ENCODE measurements at regions not wholly inside any gene's neighbourhood (a gene's known extent, or its start where the extent isn't known, plus 50 kb on each side); places are given as distances from the start of the nearest gene placed in this dataset.

DNA sequence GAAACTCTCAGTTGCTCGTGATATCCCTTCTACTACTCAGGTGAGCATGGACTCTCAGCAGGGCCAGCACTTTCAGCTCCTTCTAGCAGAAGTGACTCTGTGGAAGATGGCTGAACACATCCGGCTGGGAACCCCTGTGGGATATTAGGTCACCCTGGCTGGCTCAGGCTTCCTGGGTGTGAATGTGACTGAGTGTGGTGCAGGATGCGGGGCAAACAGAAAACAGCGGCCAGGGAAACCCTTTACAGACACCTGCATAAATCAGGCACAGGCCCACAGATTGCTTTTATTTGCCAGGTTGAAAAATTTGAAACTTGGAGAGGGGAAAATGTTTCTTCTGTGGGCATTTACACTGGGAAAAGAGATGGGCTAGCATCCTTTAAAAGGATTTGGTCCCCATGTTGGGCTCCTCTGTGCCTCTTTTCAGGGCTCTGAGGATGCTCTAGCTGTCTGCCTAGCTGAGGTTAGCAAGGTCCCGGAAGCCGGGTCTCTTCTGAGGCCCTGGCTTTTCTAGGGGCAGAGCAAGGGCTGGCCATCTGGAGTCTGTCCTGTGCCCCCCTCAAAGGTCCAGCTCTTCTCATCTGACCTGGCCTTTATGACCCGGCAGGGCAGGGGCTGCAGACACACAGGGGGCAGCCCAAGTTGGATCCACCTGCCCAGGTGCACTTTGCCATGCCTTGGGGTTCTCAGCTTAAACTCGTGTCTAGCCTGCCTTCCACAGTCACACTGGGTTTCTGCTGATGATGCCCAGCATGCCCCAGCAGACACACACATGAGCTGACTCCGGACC is 243.0 kb downstream of the SIPA1L2 start:
- TF ChIP-seq, protein P1, sequence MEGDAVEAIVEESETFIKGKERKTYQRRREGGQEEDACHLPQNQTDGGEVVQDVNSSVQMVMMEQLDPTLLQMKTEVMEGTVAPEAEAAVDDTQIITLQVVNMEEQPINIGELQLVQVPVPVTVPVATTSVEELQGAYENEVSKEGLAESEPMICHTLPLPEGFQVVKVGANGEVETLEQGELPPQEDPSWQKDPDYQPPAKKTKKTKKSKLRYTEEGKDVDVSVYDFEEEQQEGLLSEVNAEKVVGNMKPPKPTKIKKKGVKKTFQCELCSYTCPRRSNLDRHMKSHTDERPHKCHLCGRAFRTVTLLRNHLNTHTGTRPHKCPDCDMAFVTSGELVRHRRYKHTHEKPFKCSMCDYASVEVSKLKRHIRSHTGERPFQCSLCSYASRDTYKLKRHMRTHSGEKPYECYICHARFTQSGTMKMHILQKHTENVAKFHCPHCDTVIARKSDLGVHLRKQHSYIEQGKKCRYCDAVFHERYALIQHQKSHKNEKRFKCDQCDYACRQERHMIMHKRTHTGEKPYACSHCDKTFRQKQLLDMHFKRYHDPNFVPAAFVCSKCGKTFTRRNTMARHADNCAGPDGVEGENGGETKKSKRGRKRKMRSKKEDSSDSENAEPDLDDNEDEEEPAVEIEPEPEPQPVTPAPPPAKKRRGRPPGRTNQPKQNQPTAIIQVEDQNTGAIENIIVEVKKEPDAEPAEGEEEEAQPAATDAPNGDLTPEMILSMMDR (IDR thresholded peaks at IDR 0.05): no peak
- peaks cover 0 to 7% of the 10 kb centered on the region in 2 donors for H3K4me1 ChIP-seq
- DNase-seq (ENCODE audit: low spot score): no peak
- no peak overlapping the region for H3K4me3 ChIP-seq
- no peaks in the 10 kb centered on the region for H3K36me3 ChIP-seq
- no peak overlapping the region for H3K27ac ChIP-seq
- no peaks in the 10 kb centered on the region for H3K27me3 ChIP-seq
- H3K9me3 ChIP-seq: no peaks in the 10 kb centered on the region

GRCh38 chr1:232386294-232386693 is 243.6 kb downstream of the SIPA1L2 start:
- no peak for DNase-seq (ENCODE audit: low spot score)
- Histone ChIP-seq H3K27ac (no peak overlapping the region), H3K9me3 (no peaks in the 10 kb centered on the region), H3K27me3 (no peaks in the 10 kb centered on the region), H3K36me3 (no peaks in the 10 kb centered on the region), H3K4me3 (no peak overlapping the region), H3K4me1 (peaks cover 0 to 7% of the 10 kb centered on the region in 2 donors)
- TF ChIP-seq, protein P1 (IDR thresholded peaks at IDR 0.05): no peak

- TF ChIP-seq, protein P1 (IDR thresholded peaks at IDR 0.05): no peak
- Histone ChIP-seq H3K27ac (no peak overlapping the region), H3K4me3 (no peak overlapping the region), H3K9me3 (no peaks in the 10 kb centered on the region), H3K4me1 (peaks cover 0 to 7% of the 10 kb centered on the region in 2 donors), H3K36me3 (no peaks in the 10 kb centered on the region), H3K27me3 (no peaks in the 10 kb centered on the region)
- no peak for DNase-seq (ENCODE audit: low spot score)
These were observed 244.7 kb downstream of the SIPA1L2 start for GRCh38 chr1:232385221-232385620.

DNA sequence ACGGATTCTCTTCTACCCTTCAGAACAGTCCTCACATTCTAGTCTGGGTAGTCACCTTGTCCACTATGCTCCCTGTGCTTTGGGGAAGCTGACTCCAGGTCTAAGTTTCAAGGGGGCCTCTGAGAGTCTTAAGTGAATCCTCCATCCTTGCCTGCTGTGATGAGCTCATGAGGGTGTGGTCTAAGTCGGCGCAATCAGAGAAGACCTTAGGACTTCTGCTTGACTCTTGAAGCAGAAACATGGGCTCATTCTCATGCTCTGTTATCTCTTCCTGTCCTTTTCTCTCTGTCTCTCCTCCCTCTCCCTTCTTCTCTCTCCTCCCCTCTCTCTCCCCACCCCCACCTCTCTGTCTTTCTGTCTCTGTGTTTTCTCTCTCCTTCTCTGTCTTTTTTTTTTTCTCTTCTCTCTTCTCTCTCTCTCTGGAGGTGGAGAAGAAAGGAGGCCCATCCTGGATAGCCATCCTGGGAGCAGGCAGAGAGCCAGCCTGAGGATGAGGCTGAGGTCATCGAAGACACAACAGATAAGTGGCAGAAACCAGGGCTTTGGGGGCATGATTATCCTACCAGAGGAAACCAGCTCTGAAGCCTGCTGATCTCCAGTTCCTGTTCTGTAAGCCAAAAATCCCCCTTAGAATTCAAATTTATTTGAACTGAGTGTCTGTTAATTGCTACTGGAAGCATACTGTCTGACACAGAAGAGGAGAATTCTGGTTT is 245.6 kb downstream of the SIPA1L2 start:
- peaks cover 0 to 8% of the 10 kb centered on the region in 2 donors for H3K4me1 ChIP-seq
- H3K4me3 ChIP-seq: no peak overlapping the region
- H3K9me3 ChIP-seq: no peaks in the 10 kb centered on the region
- no peak overlapping the region for H3K27ac ChIP-seq
- H3K27me3 ChIP-seq: no peaks in the 10 kb centered on the region
- DNase-seq (ENCODE audit: low spot score): no peak
- TF ChIP-seq, protein P1 (IDR thresholded peaks at IDR 0.05): no peak
- no peaks in the 10 kb centered on the region for H3K36me3 ChIP-seq

GRCh38 chr1:232383455-232384123 is 246.3 kb downstream of the SIPA1L2 start:
- Histone ChIP-seq H3K9me3 (no peaks in the 10 kb centered on the region), H3K4me1 (peaks cover 0 to 15% of the 10 kb centered on the region in 2 donors), H3K27ac (no peak overlapping the region), H3K4me3 (no peak overlapping the region), H3K36me3 (no peaks in the 10 kb centered on the region), H3K27me3 (no peaks in the 10 kb centered on the region)
- DNase-seq (ENCODE audit: low spot score): no peak
- TF ChIP-seq, protein P1 (IDR thresholded peaks at IDR 0.05): no peak

All from right atrium auricular region (tissue), 2 donors.